T-cell (primary cell): ENCODE measurements at regions not wholly inside any gene's neighbourhood (a gene's known extent, or its start where the extent isn't known, plus 50 kb on each side); places are given as distances from the start of the nearest gene placed in this dataset.

Source experiments
- ATAC-seq, 4 experiments: fragments of 200-7000 bp in 3 of 4; fragments of 150-1000 bp in 1 of 4; cut with Tn5 transposase; replicated peaks in 1 of 4; 1 replicate in 3 of 4; 2 replicates in 1 of 4; pipeline ENCODE4 v1.10.0; 2021; ENCODE audit warnings: moderate library complexity in 3 of 4, mild to moderate bottlenecking in 2 of 4, moderate number of reproducible peaks in 1 of 4
- CTCF ChIA-PET, 2 donors: fragments of 300-600 bp; sonication (Branson Sonifier 250); formaldehyde crosslinking; loops; one replicate each; lab custom pipeline; 2022; ENCODE audit warnings: antibody characterized with exemption in 2 of 2; lab: Charles Lee
- POLR2A ChIA-PET, 2 donors: fragments of 300-600 bp; sonication (Branson Sonifier 250); formaldehyde crosslinking; loops; one replicate each; lab custom pipeline; 2022; ENCODE audit warnings: antibody characterized with exemption in 2 of 2; lab: Charles Lee
- DNase-seq, 35 experiments: peaks; one replicate each; pipeline versions ENCODE4 v3.0.0 to v3.0.0-alpha.2; 2013 to 2023
- H3K27ac ChIP-seq: one replicate; pipeline ENCODE4 v1.5.1; 2013; ENCODE audit warnings: low read length
- H3K27me3 ChIP-seq, 2 experiments: replicated peaks in 1 of 2; 1 replicate in 1 of 2; 2 replicates in 1 of 2; pipeline versions ENCODE4 v1.6.1 to v1.7.0; 2013; ENCODE audit warnings: low read length in 1 of 2, mixed read lengths in 1 of 2; ENCODE audit not compliant: control insufficient read depth in 2 of 2, insufficient read depth in 2 of 2; ENCODE audit errors: extremely low read depth in 1 of 2
- H3K36me3 ChIP-seq, 2 donors: 1 replicate in 1 of 2; 2 replicates in 1 of 2; pipeline versions ENCODE4 v1.6.1 to v1.7.0; 2013; ENCODE audit warnings: low read length in 1 of 2; ENCODE audit not compliant: control insufficient read depth in 2 of 2, insufficient read depth in 1 of 2; ENCODE audit errors: extremely low read depth in 1 of 2
- H3K4me1 ChIP-seq, 2 experiments: 1 replicate in 1 of 2; 2 replicates in 1 of 2; pipeline versions ENCODE4 v1.6.1 to v1.7.0; 2013; ENCODE audit warnings: low read length in 2 of 2, mixed read lengths in 1 of 2; ENCODE audit not compliant: insufficient read depth in 2 of 2, control insufficient read depth in 1 of 2; ENCODE audit errors: extremely low read depth in 1 of 2
- H3K4me3 ChIP-seq, 2 donors: 1 replicate in 1 of 2; 2 replicates in 1 of 2; pipeline versions ENCODE4 v1.5.1 to v1.7.0; 2013; ENCODE audit warnings: mild to moderate bottlenecking in 2 of 2, low read length in 1 of 2, moderate library complexity in 1 of 2; ENCODE audit not compliant: control insufficient read depth in 1 of 2; ENCODE audit errors: extremely low read depth in 1 of 2
- H3K9me3 ChIP-seq: 2 replicates; pipeline ENCODE4 v1.7.0; 2013
- H3K27ac Mint-ChIP-seq, 2 donors: one replicate each; pipeline ENCODE4 v1.8.0; 2020 to 2021; ENCODE audit warnings: mild to moderate bottlenecking in 2 of 2, mixed read lengths in 2 of 2
- H3K27me3 Mint-ChIP-seq, 2 donors: one replicate each; pipeline ENCODE4 v1.8.0; 2021 to 2022; ENCODE audit warnings: mixed read lengths in 2 of 2
- H3K36me3 Mint-ChIP-seq: one replicate; pipeline ENCODE4 v1.8.0; 2021; ENCODE audit warnings: mixed read lengths
- H3K4me1 Mint-ChIP-seq, 3 donors: one replicate each; pipeline ENCODE4 v1.8.0; 2020 to 2022; ENCODE audit warnings: mixed read lengths in 3 of 3, mild to moderate bottlenecking in 1 of 3
- H3K4me3 Mint-ChIP-seq, 3 donors: one replicate each; pipeline ENCODE4 v1.8.0; 2020 to 2022; ENCODE audit warnings: mild to moderate bottlenecking in 3 of 3, mixed read lengths in 3 of 3, moderate library complexity in 3 of 3
- H3K9me3 Mint-ChIP-seq, 3 donors: one replicate each; pipeline ENCODE4 v1.8.0; 2020 to 2022; ENCODE audit warnings: mixed read lengths in 3 of 3
- WGBS: methylation state at CpG from one replicate; pipeline ENCODE4 v1.1.5; 2013; ENCODE audit warnings: missing lambda C conversion rate; ENCODE audit not compliant: insufficient coverage; 5-methylcytosine and 5-hydroxymethylcytosine counted together

- H3K27me3 Mint-ChIP-seq, result no peaks in the 10 kb centered on the region
- no peaks in the 10 kb centered on the region for H3K36me3 Mint-ChIP-seq
- DNase-seq, result no peak
- ChIA-PET CTCF (no interaction called here), POLR2A (no interaction called here)
- Histone ChIP-seq H3K27me3 (no peaks in the 10 kb centered on the region), H3K4me3 (no peak overlapping the region), H3K4me1 (no peaks in the 10 kb centered on the region), H3K9me3 (peaks cover 2% of the 10 kb centered on the region), H3K27ac (no peak overlapping the region), H3K36me3 (no peaks in the 10 kb centered on the region)
- H3K4me3 Mint-ChIP-seq, result no peak overlapping the region
- no peak overlapping the region for H3K27ac Mint-ChIP-seq
- peaks cover 8 to 19% (median 10%) of the 10 kb centered on the region in 3 donors for H3K9me3 Mint-ChIP-seq
- WGBS, result no CpG with 5 or more reads among the region's 2 CpGs
- H3K4me1 Mint-ChIP-seq, result no peaks in the 10 kb centered on the region
- ATAC-seq, result no peak
These were observed 542.2 kb downstream of the CDH11 start for GRCh38 chr16:64579712-64580111.

GRCh38 chr16:64545768-64546167 is 576.1 kb downstream of the CDH11 start:
- Histone ChIP-seq H3K4me3 (no peak overlapping the region), H3K4me1 (no peaks in the 10 kb centered on the region), H3K27ac (no peak overlapping the region), H3K9me3 (no peaks in the 10 kb centered on the region), H3K27me3 (no peaks in the 10 kb centered on the region), H3K36me3 (no peaks in the 10 kb centered on the region)
- Mint-ChIP-seq H3K27me3 (no peaks in the 10 kb centered on the region), H3K27ac (no peak overlapping the region), H3K4me3 (no peak overlapping the region), H3K9me3 (peaks cover 26 to 29% (median 26%) of the 10 kb centered on the region in 3 donors), H3K4me1 (no peaks in the 10 kb centered on the region), H3K36me3 (no peaks in the 10 kb centered on the region)
- DNase-seq, result no peak
- ChIA-PET CTCF (no interaction called here), POLR2A (no interaction called here)
- no peak for ATAC-seq
- 88% methylated on average over 2 of the region's 2 CpGs for WGBS

- Mint-ChIP-seq H3K27ac (no peak overlapping the region), H3K4me1 (no peaks in the 10 kb centered on the region), H3K36me3 (no peaks in the 10 kb centered on the region), H3K4me3 (no peak overlapping the region), H3K9me3 (peaks cover 26 to 32% (median 29%) of the 10 kb centered on the region in 3 donors), H3K27me3 (no peaks in the 10 kb centered on the region)
- H3K9me3 ChIP-seq, result no peaks in the 10 kb centered on the region
- no CpG with 5 or more reads among the region's 1 CpG for WGBS
- H3K4me1 ChIP-seq, result no peaks in the 10 kb centered on the region
- ChIA-PET POLR2A (no interaction called here), CTCF (no interaction called here)
- H3K27me3 ChIP-seq, result no peaks in the 10 kb centered on the region
- H3K36me3 ChIP-seq, result no peaks in the 10 kb centered on the region
- H3K27ac ChIP-seq, result no peak overlapping the region
- DNase-seq (no peak), ATAC-seq (no peak)
- no peak overlapping the region for H3K4me3 ChIP-seq
These were observed 577.0 kb downstream of the CDH11 start for GRCh38 chr16:64544859-64545258.

GRCh38 chr16:64543441-64543840 is 578.4 kb downstream of the CDH11 start:
- no peak overlapping the region for H3K27ac Mint-ChIP-seq
- CTCF ChIA-PET, result no interaction called here
- no peak overlapping the region for H3K27ac ChIP-seq
- H3K4me1 ChIP-seq, result no peaks in the 10 kb centered on the region
- ATAC-seq (no peak), DNase-seq (no peak)
- no peaks in the 10 kb centered on the region for H3K9me3 ChIP-seq
- H3K4me3 Mint-ChIP-seq, result no peak overlapping the region
- H3K9me3 Mint-ChIP-seq, result peaks cover 24 to 27% (median 25%) of the 10 kb centered on the region in 3 donors
- WGBS, result 75% methylated on average over 4 of the region's 4 CpGs
- POLR2A ChIA-PET, result no interaction called here
- no peak overlapping the region for H3K4me3 ChIP-seq
- H3K36me3 ChIP-seq, result no peaks in the 10 kb centered on the region
- no peaks in the 10 kb centered on the region for H3K27me3 Mint-ChIP-seq
- H3K36me3 Mint-ChIP-seq, result no peaks in the 10 kb centered on the region
- H3K27me3 ChIP-seq, result no peaks in the 10 kb centered on the region
- no peaks in the 10 kb centered on the region for H3K4me1 Mint-ChIP-seq

GRCh38 chr16:64543031-64543430 is 578.8 kb downstream of the CDH11 start:
- Mint-ChIP-seq H3K4me3 (no peak overlapping the region), H3K27ac (no peak overlapping the region), H3K36me3 (no peaks in the 10 kb centered on the region), H3K4me1 (no peaks in the 10 kb centered on the region), H3K9me3 (peaks cover 22 to 27% (median 24%) of the 10 kb centered on the region in 3 donors), H3K27me3 (no peaks in the 10 kb centered on the region)
- Histone ChIP-seq H3K27ac (no peak overlapping the region), H3K36me3 (no peaks in the 10 kb centered on the region), H3K4me1 (no peaks in the 10 kb centered on the region), H3K4me3 (no peak overlapping the region), H3K27me3 (no peaks in the 10 kb centered on the region), H3K9me3 (no peaks in the 10 kb centered on the region)
- ATAC-seq, result no peak
- WGBS, result no CpG with 5 or more reads among the region's 1 CpG
- POLR2A ChIA-PET, result no interaction called here
- DNase-seq, result no peak
- CTCF ChIA-PET, result no interaction called here

- H3K4me3 Mint-ChIP-seq, result no peak overlapping the region
- no peak overlapping the region for H3K27ac Mint-ChIP-seq
- Histone ChIP-seq H3K9me3 (no peaks in the 10 kb centered on the region), H3K36me3 (no peaks in the 10 kb centered on the region), H3K27ac (no peak overlapping the region), H3K4me1 (no peaks in the 10 kb centered on the region), H3K4me3 (no peak overlapping the region), H3K27me3 (no peaks in the 10 kb centered on the region)
- no peaks in the 10 kb centered on the region for H3K4me1 Mint-ChIP-seq
- ChIA-PET POLR2A (no interaction called here), CTCF (no interaction called here)
- no peak for DNase-seq
- H3K36me3 Mint-ChIP-seq, result no peaks in the 10 kb centered on the region
- 57% methylated on average over 1 of the region's 2 CpGs for WGBS
- no peak for ATAC-seq
- no peaks in the 10 kb centered on the region for H3K27me3 Mint-ChIP-seq
- peaks cover 20 to 27% (median 26%) of the 10 kb centered on the region in 3 donors for H3K9me3 Mint-ChIP-seq
These were observed 579.7 kb downstream of the CDH11 start for GRCh38 chr16:64542152-64542551.

GRCh38 chr16:64541621-64542020 is 580.2 kb downstream of the CDH11 start:
- Histone ChIP-seq H3K9me3 (no peaks in the 10 kb centered on the region), H3K4me3 (no peak overlapping the region), H3K36me3 (no peaks in the 10 kb centered on the region), H3K4me1 (no peaks in the 10 kb centered on the region), H3K27me3 (no peaks in the 10 kb centered on the region), H3K27ac (no peak overlapping the region)
- ChIA-PET CTCF (no interaction called here), POLR2A (no interaction called here)
- H3K4me1 Mint-ChIP-seq, result no peaks in the 10 kb centered on the region
- no peaks in the 10 kb centered on the region for H3K27me3 Mint-ChIP-seq
- H3K36me3 Mint-ChIP-seq, result no peaks in the 10 kb centered on the region
- no peak for DNase-seq
- no peak overlapping the region for H3K27ac Mint-ChIP-seq
- no peak for ATAC-seq
- no CpG with 5 or more reads among the region's 2 CpGs for WGBS
- no peak overlapping the region for H3K4me3 Mint-ChIP-seq
- peaks cover 18 to 27% (median 24%) of the 10 kb centered on the region in 3 donors for H3K9me3 Mint-ChIP-seq
